Ishikawa (cell line): ENCODE measurements at regions not wholly inside any gene's neighbourhood (a gene's known extent, or its start where the extent isn't known, plus 50 kb on each side); places are given as distances from the start of the nearest gene placed in this dataset.

Experiments
- CEBPB ChIP-seq: IDR thresholded peaks from 2 replicates; pipeline ENCODE4 v1.6.1; 2012
- EGR1 ChIP-seq: IDR thresholded peaks from 2 replicates; pipeline ENCODE4 v1.6.1; 2012
- EP300 ChIP-seq: IDR thresholded peaks from 2 replicates; pipeline ENCODE4 v1.6.1; 2012; ENCODE audit warnings: borderline replicate concordance
- FOXM1 ChIP-seq: IDR thresholded peaks from 2 replicates; pipeline ENCODE4 v1.6.1; 2012; ENCODE audit warnings: low read depth, borderline replicate concordance
- NFIC ChIP-seq: IDR thresholded peaks from 2 replicates; pipeline ENCODE4 v1.6.1; 2012
- RAD21 ChIP-seq: IDR thresholded peaks from 2 replicates; pipeline ENCODE4 v1.6.1; 2012; ENCODE audit warnings: low read depth
- TAF1 ChIP-seq: IDR thresholded peaks from 2 replicates; pipeline ENCODE4 v1.6.1; 2012; ENCODE audit warnings: low read depth, mild to moderate bottlenecking
- TCF12 ChIP-seq: IDR thresholded peaks from 2 replicates; pipeline ENCODE4 v1.6.1; 2012; ENCODE audit warnings: low read depth
- TEAD4 ChIP-seq: IDR thresholded peaks from 2 replicates; pipeline ENCODE4 v1.6.1; 2012
- TF ChIP-seq, protein P1 (sequence below): IDR thresholded peaks from 2 replicates; pipeline ENCODE4 v1.6.1; 2012; ENCODE audit warnings: low read depth, mild to moderate bottlenecking

DNA sequence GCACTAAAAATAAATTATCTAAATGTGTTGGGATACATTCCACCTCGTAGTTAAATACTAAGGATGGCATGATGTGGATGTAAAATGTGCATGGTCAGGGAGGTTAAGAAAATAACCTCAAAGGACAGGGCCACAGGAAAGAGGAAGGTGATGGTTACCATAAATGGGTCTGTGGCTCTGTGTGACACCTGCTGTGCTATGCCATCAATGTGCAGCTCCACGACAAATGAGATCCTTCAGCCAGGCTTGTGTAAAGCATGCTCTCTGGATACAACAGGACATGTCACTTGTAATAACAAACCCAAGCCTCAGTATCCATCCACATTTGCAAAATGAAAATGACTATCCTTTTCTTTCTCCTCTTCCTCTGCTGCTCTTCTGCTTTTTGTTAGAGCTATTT, 456.7 kb upstream of the RASGRP1 start:
- TF ChIP-seq EP300 (no peak), TAF1 (no peak), TEAD4 (no peak), RAD21 (no peak), TCF12 (no peak), NFIC (no peak), CEBPB (no peak), FOXM1 (no peak), EGR1 (no peak)
- TF ChIP-seq, protein P1, sequence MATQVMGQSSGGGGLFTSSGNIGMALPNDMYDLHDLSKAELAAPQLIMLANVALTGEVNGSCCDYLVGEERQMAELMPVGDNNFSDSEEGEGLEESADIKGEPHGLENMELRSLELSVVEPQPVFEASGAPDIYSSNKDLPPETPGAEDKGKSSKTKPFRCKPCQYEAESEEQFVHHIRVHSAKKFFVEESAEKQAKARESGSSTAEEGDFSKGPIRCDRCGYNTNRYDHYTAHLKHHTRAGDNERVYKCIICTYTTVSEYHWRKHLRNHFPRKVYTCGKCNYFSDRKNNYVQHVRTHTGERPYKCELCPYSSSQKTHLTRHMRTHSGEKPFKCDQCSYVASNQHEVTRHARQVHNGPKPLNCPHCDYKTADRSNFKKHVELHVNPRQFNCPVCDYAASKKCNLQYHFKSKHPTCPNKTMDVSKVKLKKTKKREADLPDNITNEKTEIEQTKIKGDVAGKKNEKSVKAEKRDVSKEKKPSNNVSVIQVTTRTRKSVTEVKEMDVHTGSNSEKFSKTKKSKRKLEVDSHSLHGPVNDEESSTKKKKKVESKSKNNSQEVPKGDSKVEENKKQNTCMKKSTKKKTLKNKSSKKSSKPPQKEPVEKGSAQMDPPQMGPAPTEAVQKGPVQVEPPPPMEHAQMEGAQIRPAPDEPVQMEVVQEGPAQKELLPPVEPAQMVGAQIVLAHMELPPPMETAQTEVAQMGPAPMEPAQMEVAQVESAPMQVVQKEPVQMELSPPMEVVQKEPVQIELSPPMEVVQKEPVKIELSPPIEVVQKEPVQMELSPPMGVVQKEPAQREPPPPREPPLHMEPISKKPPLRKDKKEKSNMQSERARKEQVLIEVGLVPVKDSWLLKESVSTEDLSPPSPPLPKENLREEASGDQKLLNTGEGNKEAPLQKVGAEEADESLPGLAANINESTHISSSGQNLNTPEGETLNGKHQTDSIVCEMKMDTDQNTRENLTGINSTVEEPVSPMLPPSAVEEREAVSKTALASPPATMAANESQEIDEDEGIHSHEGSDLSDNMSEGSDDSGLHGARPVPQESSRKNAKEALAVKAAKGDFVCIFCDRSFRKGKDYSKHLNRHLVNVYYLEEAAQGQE: no peak
